HCT116 (cell line): ENCODE measurements at regions not wholly inside any gene's neighbourhood (a gene's known extent, or its start where the extent isn't known, plus 50 kb on each side); places are given as distances from the start of the nearest gene placed in this dataset.

ENCODE experiments used
- CEBPB ChIP-seq: IDR thresholded peaks from 2 replicates; pipeline ENCODE4 v1.6.1; 2012; ENCODE audit warnings: low read depth
- EZH2 ChIP-seq: fragments of 200-600 bp; sonication (generic); IDR thresholded peaks from 2 replicates; pipeline ENCODE4 v1.6.1; 2017; ENCODE audit warnings: antibody characterized with exemption, mixed run types
- POLR2AphosphoS5 ChIP-seq: IDR thresholded peaks from 2 replicates; pipeline ENCODE4 v1.6.1; 2011; ENCODE audit warnings: mild to moderate bottlenecking, low read depth, low read length, moderate library complexity

GRCh38 chr21:24995216-24995615 lies 612.1 kb downstream of the MRPL39 start:
- TF ChIP-seq POLR2AphosphoS5, result no peak
- TF ChIP-seq CEBPB, result no peak
- no peak for TF ChIP-seq EZH2
